Hepatocyte (in vitro differentiated cells): ENCODE measurements at regions not wholly inside any gene's neighbourhood (a gene's known extent, or its start where the extent isn't known, plus 50 kb on each side); places are given as distances from the start of the nearest gene placed in this dataset.

Experiments used
- DNase-seq: peaks from one replicate; pipeline ENCODE4 v3.0.0-alpha.2; 2016; ENCODE audit warnings: low spot score
- H2AFZ ChIP-seq: fragments of 200-600 bp; sonication (generic); 2 replicates; pipeline ENCODE4 v1.6.0; 2016; ENCODE audit warnings: antibody characterized with exemption, mild to moderate bottlenecking
- H3K27ac ChIP-seq: fragments of 200-600 bp; sonication (generic); 2 replicates; pipeline ENCODE4 v1.5.1; 2016; ENCODE audit warnings: mild to moderate bottlenecking
- H3K27me3 ChIP-seq: fragments of 200-600 bp; sonication (generic); 2 replicates; pipeline ENCODE4 v1.6.1; 2016
- H3K36me3 ChIP-seq: fragments of 200-600 bp; sonication (generic); replicated peaks from 2 replicates; pipeline ENCODE4 v1.5.1; 2016; ENCODE audit warnings: low read depth; ENCODE audit not compliant: insufficient read depth
- H3K4me1 ChIP-seq: fragments of 200-600 bp; sonication (generic); 2 replicates; pipeline ENCODE4 v1.5.1; 2016; ENCODE audit warnings: mild to moderate bottlenecking, moderate library complexity; ENCODE audit not compliant: insufficient read depth
- H3K4me2 ChIP-seq: fragments of 200-600 bp; sonication (generic); 2 replicates; pipeline ENCODE4 v1.6.0; 2016
- H3K4me3 ChIP-seq: fragments of 200-600 bp; sonication (generic); 2 replicates; pipeline ENCODE4 v1.5.1; 2016; ENCODE audit warnings: mild to moderate bottlenecking
- H3K79me2 ChIP-seq: fragments of 200-600 bp; sonication (generic); 2 replicates; pipeline ENCODE4 v1.6.0; 2017; ENCODE audit warnings: mild to moderate bottlenecking
- H3K9me2 ChIP-seq: fragments of 200-600 bp; sonication (generic); replicated peaks from 2 replicates; pipeline ENCODE4 v1.6.0; 2017; ENCODE audit warnings: mild to moderate bottlenecking; ENCODE audit not compliant: insufficient read depth
- H3K9me3 ChIP-seq: fragments of 200-600 bp; sonication (generic); 2 replicates; pipeline ENCODE4 v1.5.1; 2016; ENCODE audit warnings: low read depth, mild to moderate bottlenecking
- H4K20me1 ChIP-seq: fragments of 200-600 bp; sonication (generic); 2 replicates; pipeline ENCODE4 v1.6.0; 2016; ENCODE audit warnings: mild to moderate bottlenecking; ENCODE audit not compliant: insufficient read depth, poor library complexity, severe bottlenecking
- EZH2 ChIP-seq: fragments of 200-600 bp; sonication (generic); IDR thresholded peaks from 2 replicates; pipeline ENCODE4 v1.6.1; 2016; ENCODE audit warnings: antibody characterized with exemption, mild to moderate bottlenecking, borderline replicate concordance
- EZH2phosphoT487 ChIP-seq: fragments of 200-600 bp; sonication (generic); IDR thresholded peaks from one replicate; pipeline ENCODE4 v1.6.1; 2018; ENCODE audit warnings: antibody characterized with exemption, mild to moderate bottlenecking, low read depth, moderate library complexity; ENCODE audit not compliant: unreplicated experiment, severe bottlenecking
- whole genome bisulfite sequencing: methylation state at CpG from one replicate; pipeline ENCODE4 v1.1.6; 2016; ENCODE audit warnings: low lambda C conversion rate; ENCODE audit errors: missing lambda C conversion rate; 5-methylcytosine and 5-hydroxymethylcytosine counted together
- TF ChIP-seq, protein P1 (sequence below): fragments of 200-600 bp; sonication (generic); IDR thresholded peaks from 2 replicates; pipeline ENCODE4 v1.5.1; 2016; ENCODE audit warnings: antibody characterized with exemption, mild to moderate bottlenecking; ENCODE audit not compliant: poor library complexity

- H3K27ac ChIP-seq, result peak overlapping the region; percentile 71
- 32% methylated on average over 2 of the region's 2 CpGs for WGBS
- DNase-seq, result peak; percentile 57
- H3K4me3 ChIP-seq, result no peak overlapping the region
- peaks cover 6% of the 10 kb centered on the region for H3K4me1 ChIP-seq
- TF ChIP-seq, protein P1, sequence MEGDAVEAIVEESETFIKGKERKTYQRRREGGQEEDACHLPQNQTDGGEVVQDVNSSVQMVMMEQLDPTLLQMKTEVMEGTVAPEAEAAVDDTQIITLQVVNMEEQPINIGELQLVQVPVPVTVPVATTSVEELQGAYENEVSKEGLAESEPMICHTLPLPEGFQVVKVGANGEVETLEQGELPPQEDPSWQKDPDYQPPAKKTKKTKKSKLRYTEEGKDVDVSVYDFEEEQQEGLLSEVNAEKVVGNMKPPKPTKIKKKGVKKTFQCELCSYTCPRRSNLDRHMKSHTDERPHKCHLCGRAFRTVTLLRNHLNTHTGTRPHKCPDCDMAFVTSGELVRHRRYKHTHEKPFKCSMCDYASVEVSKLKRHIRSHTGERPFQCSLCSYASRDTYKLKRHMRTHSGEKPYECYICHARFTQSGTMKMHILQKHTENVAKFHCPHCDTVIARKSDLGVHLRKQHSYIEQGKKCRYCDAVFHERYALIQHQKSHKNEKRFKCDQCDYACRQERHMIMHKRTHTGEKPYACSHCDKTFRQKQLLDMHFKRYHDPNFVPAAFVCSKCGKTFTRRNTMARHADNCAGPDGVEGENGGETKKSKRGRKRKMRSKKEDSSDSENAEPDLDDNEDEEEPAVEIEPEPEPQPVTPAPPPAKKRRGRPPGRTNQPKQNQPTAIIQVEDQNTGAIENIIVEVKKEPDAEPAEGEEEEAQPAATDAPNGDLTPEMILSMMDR, result no peak
- H3K36me3 ChIP-seq, result no peaks in the 10 kb centered on the region
- no peaks in the 10 kb centered on the region for H3K79me2 ChIP-seq
- no peak overlapping the region for H2AFZ ChIP-seq
- H3K27me3 ChIP-seq, result no peaks in the 10 kb centered on the region
- H3K9me2 ChIP-seq, result no peaks in the 10 kb centered on the region
- H3K4me2 ChIP-seq, result peak overlapping the region; percentile 13
- no peaks in the 10 kb centered on the region for H3K9me3 ChIP-seq
- no peaks in the 10 kb centered on the region for H4K20me1 ChIP-seq
Measured at GRCh38 chr2:35946478-35946877, 409.1 kb upstream of the CRIM1 start.

GRCh38 chr2:35938838-35939237 is 416.7 kb upstream of the CRIM1 start:
- Histone ChIP-seq H3K79me2 (no peaks in the 10 kb centered on the region), H3K36me3 (no peaks in the 10 kb centered on the region), H3K4me1 (peaks cover 5% of the 10 kb centered on the region), H3K27me3 (no peaks in the 10 kb centered on the region), H3K9me2 (no peaks in the 10 kb centered on the region), H3K27ac (no peak overlapping the region), H3K4me2 (no peak overlapping the region), H2AFZ (no peak overlapping the region), H3K9me3 (no peaks in the 10 kb centered on the region), H3K4me3 (no peak overlapping the region), H4K20me1 (no peaks in the 10 kb centered on the region)
- DNase-seq, result no peak
- 56% methylated on average over 4 of the region's 4 CpGs for WGBS
- TF ChIP-seq EZH2phosphoT487 (peak; percentile 44), EZH2 (no peak)
- TF ChIP-seq, protein P1, result no peak

- Histone ChIP-seq H3K9me2 (no peaks in the 10 kb centered on the region), H3K27ac (no peak overlapping the region), H3K4me1 (no peaks in the 10 kb centered on the region), H2AFZ (no peak overlapping the region), H4K20me1 (no peaks in the 10 kb centered on the region), H3K4me2 (no peak overlapping the region), H3K36me3 (no peaks in the 10 kb centered on the region), H3K4me3 (no peak overlapping the region), H3K9me3 (no peaks in the 10 kb centered on the region), H3K79me2 (no peaks in the 10 kb centered on the region), H3K27me3 (no peaks in the 10 kb centered on the region)
- TF ChIP-seq, protein P1, result no peak
- TF ChIP-seq EZH2phosphoT487 (no peak), EZH2 (no peak)
- no peak for DNase-seq
- 72% methylated on average over 1 of the region's 1 CpG for WGBS
Measured at GRCh38 chr2:35933031-35933430, 422.5 kb upstream of the CRIM1 start.

- Histone ChIP-seq H3K27ac (no peak overlapping the region), H3K4me1 (no peaks in the 10 kb centered on the region), H3K79me2 (no peaks in the 10 kb centered on the region), H3K4me2 (no peak overlapping the region), H4K20me1 (no peaks in the 10 kb centered on the region), H2AFZ (no peak overlapping the region), H3K9me2 (no peaks in the 10 kb centered on the region), H3K4me3 (no peak overlapping the region), H3K36me3 (no peaks in the 10 kb centered on the region), H3K9me3 (no peaks in the 10 kb centered on the region), H3K27me3 (no peaks in the 10 kb centered on the region)
- no peak for TF ChIP-seq EZH2
- TF ChIP-seq EZH2phosphoT487, result no peak
- 92% methylated on average over 5 of the region's 5 CpGs for WGBS
- DNase-seq, result no peak
Measured at GRCh38 chr2:35932276-35932963, 423.2 kb upstream of the CRIM1 start.
